Ovary (tissue), 3 donors: ENCODE measurements at regions not wholly inside any gene's neighbourhood (a gene's known extent, or its start where the extent isn't known, plus 50 kb on each side); places are given as distances from the start of the nearest gene placed in this dataset.

Experiments
- EP300 ChIP-seq: sonication (generic); formaldehyde crosslinking; IDR thresholded peaks from one replicate; pipeline ENCODE4 v1.6.1; 2017; ENCODE audit warnings: antibody characterized with exemption
- POLR2A ChIP-seq: fragments of 450-650 bp; IDR thresholded peaks from one replicate; pipeline ENCODE4 v1.6.1; 2017; ENCODE audit warnings: antibody characterized with exemption, mild to moderate bottlenecking, moderate library complexity
- TF ChIP-seq, protein P1 (sequence below), 3 donors: fragments of 450-650 bp in 2 of 3; fragments of 200-600 bp in 1 of 3; IDR thresholded peaks; one replicate each; pipeline versions ENCODE4 v1.5.1 to v1.8.0; 2016 to 2022; ENCODE audit warnings: antibody characterized with exemption in 3 of 3, mild to moderate bottlenecking in 1 of 3
- donor health status: DM: no; HTN: no; CAD: no.

DNA sequence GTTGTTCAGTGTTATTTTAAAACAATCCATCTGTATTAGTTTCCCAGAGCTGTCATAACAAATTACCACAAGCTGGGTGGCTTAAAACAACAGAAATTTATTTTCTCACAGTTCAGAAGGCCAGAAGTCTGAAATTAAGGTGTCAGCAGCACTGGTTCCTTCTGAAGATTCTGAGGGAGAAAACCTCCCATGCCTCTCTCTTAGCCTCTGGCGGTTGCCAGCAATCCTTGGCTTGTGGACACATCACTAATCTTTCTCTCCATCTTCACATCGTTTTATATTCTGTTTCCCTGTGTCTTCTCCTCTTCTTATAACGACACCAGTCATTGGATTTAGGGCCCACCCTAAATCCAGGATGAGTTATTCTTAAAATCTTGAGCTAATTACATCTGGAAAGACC lies 70.2 kb upstream of the EPB41L1 start:
- TF ChIP-seq, protein P1, sequence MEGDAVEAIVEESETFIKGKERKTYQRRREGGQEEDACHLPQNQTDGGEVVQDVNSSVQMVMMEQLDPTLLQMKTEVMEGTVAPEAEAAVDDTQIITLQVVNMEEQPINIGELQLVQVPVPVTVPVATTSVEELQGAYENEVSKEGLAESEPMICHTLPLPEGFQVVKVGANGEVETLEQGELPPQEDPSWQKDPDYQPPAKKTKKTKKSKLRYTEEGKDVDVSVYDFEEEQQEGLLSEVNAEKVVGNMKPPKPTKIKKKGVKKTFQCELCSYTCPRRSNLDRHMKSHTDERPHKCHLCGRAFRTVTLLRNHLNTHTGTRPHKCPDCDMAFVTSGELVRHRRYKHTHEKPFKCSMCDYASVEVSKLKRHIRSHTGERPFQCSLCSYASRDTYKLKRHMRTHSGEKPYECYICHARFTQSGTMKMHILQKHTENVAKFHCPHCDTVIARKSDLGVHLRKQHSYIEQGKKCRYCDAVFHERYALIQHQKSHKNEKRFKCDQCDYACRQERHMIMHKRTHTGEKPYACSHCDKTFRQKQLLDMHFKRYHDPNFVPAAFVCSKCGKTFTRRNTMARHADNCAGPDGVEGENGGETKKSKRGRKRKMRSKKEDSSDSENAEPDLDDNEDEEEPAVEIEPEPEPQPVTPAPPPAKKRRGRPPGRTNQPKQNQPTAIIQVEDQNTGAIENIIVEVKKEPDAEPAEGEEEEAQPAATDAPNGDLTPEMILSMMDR (IDR thresholded peaks at IDR 0.05) = no peak
- TF ChIP-seq POLR2A (no peak), EP300 (no peak)
